SK-N-MC (cell line): ENCODE measurements at regions not wholly inside any gene's neighbourhood (a gene's known extent, or its start where the extent isn't known, plus 50 kb on each side); places are given as distances from the start of the nearest gene placed in this dataset.
A peak's percentile ranks its signal among the peaks of the same experiment; 100 is the strongest.

Experiments used
- EZH2 ChIP-seq: fragments of 200-600 bp; sonication (generic); IDR thresholded peaks from one replicate; pipeline ENCODE4 v1.6.1; 2017; ENCODE audit warnings: antibody characterized with exemption
- FOXP2 ChIP-seq: optimal IDR thresholded peaks from 2 replicates; pipeline ENCODE3; 2011; ENCODE audit warnings: mild to moderate bottlenecking, moderate library complexity; ENCODE audit not compliant: insufficient read depth; ENCODE audit errors: extremely low read length, control extremely low read depth
- POLR2AphosphoS5 ChIP-seq: IDR thresholded peaks from 2 replicates; pipeline ENCODE4 v1.6.1; 2012; ENCODE audit warnings: mild to moderate bottlenecking, low read depth, low read length, borderline replicate concordance

- TF ChIP-seq POLR2AphosphoS5 (no peak), EZH2 (no peak), FOXP2 (peak; percentile 46)
Observed at GRCh38 chr4:188550296-188550695, 411.1 kb downstream of the TRIML1 start.
